ENCODE measurements at regions not wholly inside any gene's neighbourhood (a gene's known extent, or its start where the extent isn't known, plus 50 kb on each side); places are given as distances from the start of the nearest gene placed in this dataset.

GRCh38 chr1:244287726-244288125, 164.0 kb downstream of the ADSS2 start:
- TF ChIP-seq YY1 (IDR thresholded peaks at IDR 0.05; ENCODE audit: insufficient read depth, insufficient read length) (no peak), ZNF274 (IDR thresholded peaks at IDR 0.05; ENCODE audit: low read depth, low read length) (no peak)

Data from NT2/D1 (cell line).